ENCODE measurements at regions not wholly inside any gene's neighbourhood (a gene's known extent, or its start where the extent isn't known, plus 50 kb on each side); places are given as distances from the start of the nearest gene placed in this dataset.
A peak's percentile ranks its signal among the peaks of the same experiment; 100 is the strongest.

DNA sequence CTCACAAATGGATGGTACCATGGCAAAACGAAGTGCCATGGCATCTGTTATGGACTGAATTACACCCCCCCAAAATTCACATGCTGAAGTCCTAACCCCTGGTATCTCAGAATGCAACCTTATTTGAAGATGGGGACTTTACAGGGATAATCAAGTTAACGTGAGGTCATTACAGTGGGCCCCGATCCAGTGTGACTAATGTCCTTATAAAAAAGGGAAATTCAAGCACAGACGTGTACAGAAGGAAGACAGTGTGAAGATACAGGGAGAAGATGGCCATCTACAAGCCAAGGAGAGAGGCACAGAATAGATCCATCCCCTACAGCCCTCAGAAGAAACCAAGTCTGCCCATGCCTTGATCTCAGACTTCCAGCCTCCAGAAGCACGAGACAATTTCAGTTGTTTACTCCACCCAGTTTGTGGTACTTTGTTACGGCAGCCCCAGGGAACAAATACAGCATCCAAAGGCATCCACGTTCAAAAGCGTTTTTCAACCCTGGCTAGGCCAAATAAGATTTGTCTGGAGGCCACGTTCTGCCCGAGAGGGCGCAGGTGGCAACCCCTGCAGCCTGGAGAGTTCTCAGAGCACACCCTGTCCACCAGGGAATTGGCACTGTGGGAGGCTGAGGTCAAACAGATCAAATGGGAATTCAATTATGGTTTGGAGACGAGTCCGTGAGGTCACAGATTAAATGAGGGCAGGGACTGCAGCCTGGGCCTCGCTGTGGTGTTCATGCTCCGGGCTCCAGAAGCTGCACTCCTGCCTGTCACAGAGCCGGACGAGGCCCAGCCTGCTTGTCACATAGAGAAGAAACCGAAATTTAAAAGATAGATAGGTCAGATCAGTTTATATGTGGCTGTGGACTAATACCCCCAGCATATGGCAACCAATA lies 494.8 kb downstream of the SHQ1 start:
- H3K4me1 ChIP-seq (ENCODE audit: control insufficient read depth in 1 of 2, insufficient read depth in 2 of 2, low read length in 2 of 2), result peaks cover 0 to 1% of the 10 kb centered on the region in 2 donors
- intact Hi-C loops (cut with micrococcal nuclease), result no loop called here
- H3K79me2 ChIP-seq (ENCODE audit: insufficient read depth, low read length), result no peaks in the 10 kb centered on the region
- Mint-ChIP-seq H3K27me3 (ENCODE audit: low read depth in 3 of 3) (peaks cover 5 to 13% (median 8%) of the 10 kb centered on the region in 3 donors), H3K4me3 (no peak overlapping the region), H3K36me3 (no peaks in the 10 kb centered on the region), H3K27ac (peak overlapping the region in 1 of 7 donors; percentile 50), H3K9me3 (peaks cover 0 to 6% (median 2%) of the 10 kb centered on the region in 7 donors), H3K4me1 (peaks cover 4% of the 10 kb centered on the region)
- WGBS (ENCODE audit: insufficient coverage), result 94% methylated on average over 11 of the region's 18 CpGs
- peak; percentile 27 to 72 (median 48) for DNase-seq
- H3K9me3 ChIP-seq (replicated peaks in 1 of 2; ENCODE audit: control insufficient read depth in 1 of 2, insufficient read depth in 1 of 2, low read length in 2 of 2), result no peaks in the 10 kb centered on the region
- TF ChIP-seq, protein P1, sequence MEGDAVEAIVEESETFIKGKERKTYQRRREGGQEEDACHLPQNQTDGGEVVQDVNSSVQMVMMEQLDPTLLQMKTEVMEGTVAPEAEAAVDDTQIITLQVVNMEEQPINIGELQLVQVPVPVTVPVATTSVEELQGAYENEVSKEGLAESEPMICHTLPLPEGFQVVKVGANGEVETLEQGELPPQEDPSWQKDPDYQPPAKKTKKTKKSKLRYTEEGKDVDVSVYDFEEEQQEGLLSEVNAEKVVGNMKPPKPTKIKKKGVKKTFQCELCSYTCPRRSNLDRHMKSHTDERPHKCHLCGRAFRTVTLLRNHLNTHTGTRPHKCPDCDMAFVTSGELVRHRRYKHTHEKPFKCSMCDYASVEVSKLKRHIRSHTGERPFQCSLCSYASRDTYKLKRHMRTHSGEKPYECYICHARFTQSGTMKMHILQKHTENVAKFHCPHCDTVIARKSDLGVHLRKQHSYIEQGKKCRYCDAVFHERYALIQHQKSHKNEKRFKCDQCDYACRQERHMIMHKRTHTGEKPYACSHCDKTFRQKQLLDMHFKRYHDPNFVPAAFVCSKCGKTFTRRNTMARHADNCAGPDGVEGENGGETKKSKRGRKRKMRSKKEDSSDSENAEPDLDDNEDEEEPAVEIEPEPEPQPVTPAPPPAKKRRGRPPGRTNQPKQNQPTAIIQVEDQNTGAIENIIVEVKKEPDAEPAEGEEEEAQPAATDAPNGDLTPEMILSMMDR (IDR thresholded peaks at IDR 0.05), result no peak
- no peak overlapping the region for H3K4me2 ChIP-seq (replicated peaks; ENCODE audit: extremely low read depth, low read length, poor library complexity, severe bottlenecking)
- H3K4me3 ChIP-seq (replicated peaks in 1 of 3; ENCODE audit: low read depth in 2 of 3, low read length in 3 of 3), result no peak overlapping the region
- H3K9ac ChIP-seq (ENCODE audit: insufficient read depth, low read length, poor library complexity, severe bottlenecking), result no peak overlapping the region
- no peaks in the 10 kb centered on the region for H4K20me1 ChIP-seq (ENCODE audit: insufficient read depth, low read length)
- no peaks in the 10 kb centered on the region for H3K36me3 ChIP-seq (replicated peaks in 1 of 2; ENCODE audit: control insufficient read depth in 1 of 2, insufficient read depth in 2 of 2, low read length in 2 of 2)
- no peak overlapping the region for H2AFZ ChIP-seq (ENCODE audit: insufficient read depth, low read depth, low read length, poor library complexity, severe bottlenecking)
- H3K27ac ChIP-seq (ENCODE audit: low read depth in 1 of 2, low read length in 2 of 2), result no peak overlapping the region
- no peaks in the 10 kb centered on the region for H3K27me3 ChIP-seq (ENCODE audit: control insufficient read depth in 2 of 2, insufficient read depth in 2 of 2, low read length in 2 of 2)

- Histone ChIP-seq H2AFZ (ENCODE audit: insufficient read depth, low read depth, low read length, poor library complexity, severe bottlenecking) (no peak overlapping the region), H3K4me3 (replicated peaks in 1 of 3; ENCODE audit: low read depth in 2 of 3, low read length in 3 of 3) (no peak overlapping the region), H3K9me3 (replicated peaks in 1 of 2; ENCODE audit: control insufficient read depth in 1 of 2, insufficient read depth in 1 of 2, low read length in 2 of 2) (no peaks in the 10 kb centered on the region), H3K4me1 (ENCODE audit: control insufficient read depth in 1 of 2, insufficient read depth in 2 of 2, low read length in 2 of 2) (peaks cover 13 to 14% of the 10 kb centered on the region in 2 donors), H3K79me2 (ENCODE audit: insufficient read depth, low read length) (no peaks in the 10 kb centered on the region), H3K36me3 (replicated peaks in 1 of 2; ENCODE audit: control insufficient read depth in 1 of 2, insufficient read depth in 2 of 2, low read length in 2 of 2) (no peaks in the 10 kb centered on the region), H3K9ac (ENCODE audit: insufficient read depth, low read length, poor library complexity, severe bottlenecking) (no peak overlapping the region), H3K27me3 (ENCODE audit: control insufficient read depth in 2 of 2, insufficient read depth in 2 of 2, low read length in 2 of 2) (no peaks in the 10 kb centered on the region), H3K4me2 (replicated peaks; ENCODE audit: extremely low read depth, low read length, poor library complexity, severe bottlenecking) (no peak overlapping the region), H4K20me1 (ENCODE audit: insufficient read depth, low read length) (no peaks in the 10 kb centered on the region), H3K27ac (ENCODE audit: low read depth in 1 of 2, low read length in 2 of 2) (no peak overlapping the region)
- H3K27ac Mint-ChIP-seq, result peak overlapping the region in 1 of 7 donors; percentile 30
- H3K27me3 Mint-ChIP-seq (ENCODE audit: low read depth in 3 of 3), result peaks cover 5 to 14% (median 13%) of the 10 kb centered on the region in 3 donors
- H3K36me3 Mint-ChIP-seq, result no peaks in the 10 kb centered on the region
- DNase-seq, result no peak
- peaks cover 16% of the 10 kb centered on the region for H3K4me1 Mint-ChIP-seq
- 96% methylated on average over 5 of the region's 5 CpGs for WGBS (ENCODE audit: insufficient coverage)
- TF ChIP-seq, protein P1 (IDR thresholded peaks at IDR 0.05), result no peak
- no peak overlapping the region for H3K4me3 Mint-ChIP-seq
- peaks cover 0 to 6% (median 2%) of the 10 kb centered on the region in 7 donors for H3K9me3 Mint-ChIP-seq
- intact Hi-C loops (cut with micrococcal nuclease), result no loop called here
Measured at GRCh38 chr3:72352176-72352575, 496.1 kb downstream of the SHQ1 start.
